ENCODE measurements at regions not wholly inside any gene's neighbourhood (a gene's known extent, or its start where the extent isn't known, plus 50 kb on each side); places are given as distances from the start of the nearest gene placed in this dataset.

DNA sequence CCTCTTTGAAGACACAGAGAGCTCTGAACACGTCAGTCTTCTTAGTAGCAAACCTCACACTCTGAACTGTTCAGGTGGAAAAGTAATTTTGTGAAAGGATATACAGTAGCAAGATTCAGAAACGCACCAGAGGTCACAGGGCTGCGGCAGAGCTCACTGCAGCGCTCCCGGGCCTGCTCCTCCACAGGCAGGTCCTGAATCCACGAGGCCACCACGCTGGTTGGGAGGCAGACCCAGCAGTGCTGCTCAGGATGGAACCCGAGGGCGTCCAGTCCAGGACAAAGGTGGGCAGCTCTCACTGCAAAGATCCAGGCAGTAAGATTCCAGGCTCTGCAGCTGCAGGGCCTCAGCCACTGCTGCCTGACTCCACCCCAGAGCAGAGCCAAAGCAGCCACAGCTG lies 576.2 kb upstream of the SALL3 start:
- no peak overlapping the region for H3K4me3 ChIP-seq (ENCODE audit: low read depth, low read length)
- TF ChIP-seq, protein P1, sequence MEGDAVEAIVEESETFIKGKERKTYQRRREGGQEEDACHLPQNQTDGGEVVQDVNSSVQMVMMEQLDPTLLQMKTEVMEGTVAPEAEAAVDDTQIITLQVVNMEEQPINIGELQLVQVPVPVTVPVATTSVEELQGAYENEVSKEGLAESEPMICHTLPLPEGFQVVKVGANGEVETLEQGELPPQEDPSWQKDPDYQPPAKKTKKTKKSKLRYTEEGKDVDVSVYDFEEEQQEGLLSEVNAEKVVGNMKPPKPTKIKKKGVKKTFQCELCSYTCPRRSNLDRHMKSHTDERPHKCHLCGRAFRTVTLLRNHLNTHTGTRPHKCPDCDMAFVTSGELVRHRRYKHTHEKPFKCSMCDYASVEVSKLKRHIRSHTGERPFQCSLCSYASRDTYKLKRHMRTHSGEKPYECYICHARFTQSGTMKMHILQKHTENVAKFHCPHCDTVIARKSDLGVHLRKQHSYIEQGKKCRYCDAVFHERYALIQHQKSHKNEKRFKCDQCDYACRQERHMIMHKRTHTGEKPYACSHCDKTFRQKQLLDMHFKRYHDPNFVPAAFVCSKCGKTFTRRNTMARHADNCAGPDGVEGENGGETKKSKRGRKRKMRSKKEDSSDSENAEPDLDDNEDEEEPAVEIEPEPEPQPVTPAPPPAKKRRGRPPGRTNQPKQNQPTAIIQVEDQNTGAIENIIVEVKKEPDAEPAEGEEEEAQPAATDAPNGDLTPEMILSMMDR (conservative IDR thresholded peaks at IDR 0.05; ENCODE audit: low read depth, low read length): no peak
- no peak for DNase-seq (ENCODE audit: low read depth)

DNA sequence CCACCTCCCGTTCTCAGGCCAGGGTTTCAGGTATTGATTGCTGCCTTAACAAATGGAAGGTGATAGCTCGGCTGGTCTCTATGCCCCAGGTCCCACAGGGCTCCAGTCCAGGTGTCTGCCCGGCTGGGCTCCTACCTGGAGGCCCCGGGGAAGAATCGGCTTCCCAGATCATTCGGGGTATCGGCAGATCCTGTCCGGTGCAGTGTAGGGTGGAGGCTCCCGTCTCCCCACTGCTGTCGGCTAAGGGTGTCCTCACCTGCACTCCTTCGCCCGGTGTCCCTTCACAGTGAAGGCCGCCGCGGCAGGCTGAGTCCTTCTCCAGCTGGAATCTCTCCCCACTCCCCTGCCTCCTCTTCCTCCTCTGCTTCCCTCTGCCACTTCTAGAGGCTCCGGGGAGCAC lies 573.9 kb upstream of the SALL3 start:
- no peak for DNase-seq (ENCODE audit: low read depth)
- TF ChIP-seq, protein P1 (conservative IDR thresholded peaks at IDR 0.05; ENCODE audit: low read depth, low read length): no peak
- no peak overlapping the region for H3K4me3 ChIP-seq (ENCODE audit: low read depth, low read length)

DNA sequence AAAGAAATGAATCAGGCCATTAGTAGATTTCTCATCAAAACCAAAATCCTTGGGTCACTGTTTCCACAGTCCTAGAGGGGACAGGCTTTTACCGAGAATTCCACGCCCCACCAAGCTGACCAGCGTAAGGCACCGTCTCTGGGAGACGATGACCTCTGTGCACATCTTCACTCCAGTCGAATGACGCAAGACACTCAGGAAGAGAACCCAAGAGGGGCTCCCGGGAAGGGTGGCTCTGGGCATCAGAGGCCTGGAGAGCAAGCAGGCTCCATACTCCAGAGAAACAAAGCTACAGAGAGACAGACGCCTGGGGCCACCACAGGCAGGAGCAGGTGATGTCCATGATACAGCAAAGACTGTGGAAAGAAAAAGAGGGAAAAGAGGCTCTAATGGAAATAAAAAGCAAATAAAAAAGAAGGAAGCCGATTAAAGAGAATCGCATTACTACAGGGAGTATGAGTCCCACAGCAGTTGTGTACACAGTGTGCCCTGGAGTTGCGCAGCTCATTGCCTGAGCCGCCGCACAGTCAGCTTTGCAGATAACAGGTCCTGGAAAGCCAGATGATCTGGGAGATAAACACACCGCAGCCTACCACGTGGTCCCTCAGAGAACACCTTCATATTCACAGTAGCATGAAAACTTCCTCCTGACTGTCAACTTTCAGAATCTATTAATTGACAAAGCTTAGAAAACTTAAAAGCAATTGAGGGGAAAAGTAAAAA lies 572.7 kb upstream of the SALL3 start:
- DNase-seq (ENCODE audit: low read depth): no peak
- TF ChIP-seq, protein P1 (conservative IDR thresholded peaks at IDR 0.05; ENCODE audit: low read depth, low read length): no peak
- no peak overlapping the region for H3K4me3 ChIP-seq (ENCODE audit: low read depth, low read length)

DNA sequence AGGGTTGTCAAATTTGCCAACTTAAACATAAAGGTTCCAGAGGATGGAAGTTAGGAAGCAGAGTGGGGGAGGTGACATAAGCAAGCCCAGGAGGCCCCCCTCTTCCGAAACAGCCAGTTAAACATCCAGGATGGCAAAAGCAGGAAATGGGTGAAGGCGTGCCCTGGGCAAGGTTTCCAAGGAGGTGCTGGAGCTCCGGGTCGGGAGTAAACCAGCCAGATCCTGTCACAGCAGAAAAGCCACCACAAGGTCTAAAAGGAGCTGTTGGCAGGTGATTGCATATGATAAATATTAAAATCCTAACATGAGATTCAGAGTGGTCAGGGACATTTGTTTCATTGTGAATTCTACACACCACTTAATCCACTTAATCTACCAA lies 572.2 kb upstream of the SALL3 start:
- DNase-seq (ENCODE audit: low read depth): no peak
- TF ChIP-seq, protein P1 (conservative IDR thresholded peaks at IDR 0.05; ENCODE audit: low read depth, low read length): no peak
- no peak overlapping the region for H3K4me3 ChIP-seq (ENCODE audit: low read depth, low read length)

DNA sequence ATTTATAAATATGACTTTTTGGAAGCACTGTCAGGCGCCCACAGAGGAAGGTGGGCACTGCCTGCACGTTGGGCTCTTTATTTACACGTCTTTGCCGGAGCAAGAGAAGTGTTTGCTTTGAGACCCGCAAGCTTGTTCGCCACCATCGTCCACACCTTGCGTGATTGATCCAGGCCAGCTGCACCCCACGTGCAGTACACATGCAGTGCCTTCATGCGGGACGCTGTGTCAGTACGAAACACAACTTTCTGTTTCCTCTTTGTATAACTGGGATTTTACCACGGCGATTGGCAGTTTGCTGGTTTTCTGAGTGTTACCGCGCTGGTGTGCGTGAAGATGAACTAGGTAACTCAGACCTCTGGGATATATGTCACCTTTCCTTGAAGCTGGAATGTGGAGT lies 571.0 kb upstream of the SALL3 start:
- DNase-seq (ENCODE audit: low read depth): no peak
- no peak overlapping the region for H3K4me3 ChIP-seq (ENCODE audit: low read depth, low read length)
- TF ChIP-seq, protein P1 (conservative IDR thresholded peaks at IDR 0.05; ENCODE audit: low read depth, low read length): no peak

DNA sequence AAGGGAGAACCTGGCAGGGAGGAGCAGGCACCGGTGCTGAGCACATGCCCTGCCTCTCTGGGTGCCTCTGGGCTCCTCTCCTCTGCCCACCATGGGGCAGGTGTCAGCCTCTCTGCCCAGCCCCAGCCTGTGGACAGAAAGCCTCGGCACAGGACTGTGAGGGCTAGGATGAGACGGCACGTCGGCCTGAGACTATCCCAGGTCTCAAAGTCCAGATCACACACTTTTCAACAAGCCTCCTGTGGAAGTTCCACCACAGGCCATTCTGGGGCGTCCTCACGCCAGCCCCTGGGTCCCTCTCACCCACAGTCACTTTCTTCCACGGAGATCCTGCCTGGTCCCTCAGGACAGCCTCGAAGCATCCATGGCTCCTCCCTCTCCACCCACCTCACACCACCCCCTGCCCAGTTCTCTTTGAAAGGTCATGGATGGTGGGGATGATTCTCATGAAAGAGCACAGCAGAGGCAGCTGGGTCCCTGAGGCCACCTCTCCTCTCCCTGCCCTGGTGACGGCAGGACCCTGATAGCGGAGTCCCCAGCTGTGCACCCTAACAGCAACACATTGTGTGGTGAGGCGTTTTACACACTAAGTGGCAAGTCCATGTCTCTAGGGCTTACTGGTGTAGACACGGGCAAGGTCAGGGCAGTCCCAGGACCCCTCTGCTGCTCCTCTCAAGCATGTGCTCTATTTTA lies 569.4 kb upstream of the SALL3 start:
- DNase-seq (ENCODE audit: low read depth): no peak
- H3K4me3 ChIP-seq (ENCODE audit: low read depth, low read length): no peak overlapping the region
- TF ChIP-seq, protein P1 (conservative IDR thresholded peaks at IDR 0.05; ENCODE audit: low read depth, low read length): no peak

DNA sequence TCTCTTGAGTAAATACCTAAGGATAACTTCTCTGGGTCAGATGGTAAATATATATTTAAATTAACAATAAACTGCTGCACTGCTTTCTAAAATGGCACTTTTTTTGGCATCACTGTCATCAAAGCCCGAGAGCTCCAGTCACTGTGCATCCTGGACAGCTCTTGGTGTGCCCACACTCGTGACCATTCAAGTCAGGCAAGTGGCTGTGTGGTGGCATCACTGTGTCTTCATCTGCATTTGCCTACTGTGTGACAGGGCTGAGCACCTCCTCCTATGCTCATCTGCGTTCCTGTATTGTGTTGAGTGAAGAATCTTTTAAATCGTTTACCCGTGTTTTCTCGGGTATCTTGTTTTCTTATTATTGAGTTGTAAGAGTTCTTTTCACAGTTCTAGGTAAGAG lies 568.1 kb upstream of the SALL3 start:
- TF ChIP-seq, protein P1 (conservative IDR thresholded peaks at IDR 0.05; ENCODE audit: low read depth, low read length): no peak
- no peak overlapping the region for H3K4me3 ChIP-seq (ENCODE audit: low read depth, low read length)
- DNase-seq (ENCODE audit: low read depth): no peak
